ENCODE measurements at regions not wholly inside any gene's neighbourhood (a gene's known extent, or its start where the extent isn't known, plus 50 kb on each side); places are given as distances from the start of the nearest gene placed in this dataset.

- TF ChIP-seq CEBPB (IDR thresholded peaks at IDR 0.05; ENCODE audit: low read depth) (no peak), SP1 (IDR thresholded peaks at IDR 0.05; ENCODE audit: low read depth) (no peak), CTCF (IDR thresholded peaks at IDR 0.05 in 2 of 3, conservative IDR thresholded peaks at IDR 0.05 in 1 of 3; ENCODE audit: borderline replicate concordance in 1 of 3, insufficient read depth in 1 of 3, low read depth in 2 of 3, low read length in 2 of 3) (no peak)
- TF ChIP-seq, protein P1, sequence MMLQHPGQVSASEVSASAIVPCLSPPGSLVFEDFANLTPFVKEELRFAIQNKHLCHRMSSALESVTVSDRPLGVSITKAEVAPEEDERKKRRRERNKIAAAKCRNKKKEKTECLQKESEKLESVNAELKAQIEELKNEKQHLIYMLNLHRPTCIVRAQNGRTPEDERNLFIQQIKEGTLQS (IDR thresholded peaks at IDR 0.05) = no peak
Observed at GRCh38 chr2:192566863-192567262, 372.1 kb upstream of the TMEFF2 start.

Data from HCT116 (cell line).